PC-9 (cell line): ENCODE measurements at regions not wholly inside any gene's neighbourhood (a gene's known extent, or its start where the extent isn't known, plus 50 kb on each side); places are given as distances from the start of the nearest gene placed in this dataset.

Source experiments
- EZH2 ChIP-seq: fragments of 200-600 bp; sonication (generic); IDR thresholded peaks from 2 replicates; pipeline ENCODE4 v1.8.0; 2017; ENCODE audit warnings: antibody characterized with exemption, low read depth
- TF ChIP-seq, protein P1 (sequence below): fragments of 200-600 bp; sonication (generic); conservative IDR thresholded peaks from 2 replicates; pipeline ENCODE4 v1.6.1; 2017; ENCODE audit warnings: mixed run types, antibody characterized with exemption, mild to moderate bottlenecking, moderate library complexity

GRCh38 chr18:55861266-55861665 lies 273.3 kb upstream of the TCF4 start:
- TF ChIP-seq, protein P1, sequence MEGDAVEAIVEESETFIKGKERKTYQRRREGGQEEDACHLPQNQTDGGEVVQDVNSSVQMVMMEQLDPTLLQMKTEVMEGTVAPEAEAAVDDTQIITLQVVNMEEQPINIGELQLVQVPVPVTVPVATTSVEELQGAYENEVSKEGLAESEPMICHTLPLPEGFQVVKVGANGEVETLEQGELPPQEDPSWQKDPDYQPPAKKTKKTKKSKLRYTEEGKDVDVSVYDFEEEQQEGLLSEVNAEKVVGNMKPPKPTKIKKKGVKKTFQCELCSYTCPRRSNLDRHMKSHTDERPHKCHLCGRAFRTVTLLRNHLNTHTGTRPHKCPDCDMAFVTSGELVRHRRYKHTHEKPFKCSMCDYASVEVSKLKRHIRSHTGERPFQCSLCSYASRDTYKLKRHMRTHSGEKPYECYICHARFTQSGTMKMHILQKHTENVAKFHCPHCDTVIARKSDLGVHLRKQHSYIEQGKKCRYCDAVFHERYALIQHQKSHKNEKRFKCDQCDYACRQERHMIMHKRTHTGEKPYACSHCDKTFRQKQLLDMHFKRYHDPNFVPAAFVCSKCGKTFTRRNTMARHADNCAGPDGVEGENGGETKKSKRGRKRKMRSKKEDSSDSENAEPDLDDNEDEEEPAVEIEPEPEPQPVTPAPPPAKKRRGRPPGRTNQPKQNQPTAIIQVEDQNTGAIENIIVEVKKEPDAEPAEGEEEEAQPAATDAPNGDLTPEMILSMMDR = peak; percentile 57
- TF ChIP-seq EZH2 = no peak
